NCI-H1105 treated with DMSO at 0.1 percent for 48 hours (cell line): ENCODE measurements at regions not wholly inside any gene's neighbourhood (a gene's known extent, or its start where the extent isn't known, plus 50 kb on each side); places are given as distances from the start of the nearest gene placed in this dataset.
"Not testable (repeated sequence)": the region's sequence is repeated elsewhere in the genome, so short reads cannot be mapped to it uniquely, and the experiment has no call there.

Experiments
- DNase-seq: peaks from one replicate; lab custom pipeline; 2025; lab: John Stamatoyannopoulos, UW

DNA sequence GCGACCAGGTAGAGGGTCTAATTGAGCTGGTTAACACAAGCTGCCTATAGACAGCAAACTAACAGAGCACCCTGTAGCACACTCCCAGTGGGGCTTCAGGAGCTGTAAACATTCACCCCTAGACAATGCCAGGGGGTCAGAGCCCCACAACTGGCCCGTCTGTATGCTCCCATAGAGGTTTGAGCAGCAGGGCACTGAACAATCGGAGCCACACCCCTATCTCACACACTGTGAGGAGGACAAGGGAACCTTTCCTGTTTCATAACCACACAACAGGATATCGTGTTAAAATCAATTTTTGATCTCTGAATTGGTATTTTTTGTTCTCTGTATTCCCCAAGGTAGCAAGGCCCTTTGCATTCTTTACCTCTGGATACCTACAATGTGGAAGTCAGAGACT lies 266.1 kb downstream of the SPRY2 start:
- DNase-seq = no peak

DNA sequence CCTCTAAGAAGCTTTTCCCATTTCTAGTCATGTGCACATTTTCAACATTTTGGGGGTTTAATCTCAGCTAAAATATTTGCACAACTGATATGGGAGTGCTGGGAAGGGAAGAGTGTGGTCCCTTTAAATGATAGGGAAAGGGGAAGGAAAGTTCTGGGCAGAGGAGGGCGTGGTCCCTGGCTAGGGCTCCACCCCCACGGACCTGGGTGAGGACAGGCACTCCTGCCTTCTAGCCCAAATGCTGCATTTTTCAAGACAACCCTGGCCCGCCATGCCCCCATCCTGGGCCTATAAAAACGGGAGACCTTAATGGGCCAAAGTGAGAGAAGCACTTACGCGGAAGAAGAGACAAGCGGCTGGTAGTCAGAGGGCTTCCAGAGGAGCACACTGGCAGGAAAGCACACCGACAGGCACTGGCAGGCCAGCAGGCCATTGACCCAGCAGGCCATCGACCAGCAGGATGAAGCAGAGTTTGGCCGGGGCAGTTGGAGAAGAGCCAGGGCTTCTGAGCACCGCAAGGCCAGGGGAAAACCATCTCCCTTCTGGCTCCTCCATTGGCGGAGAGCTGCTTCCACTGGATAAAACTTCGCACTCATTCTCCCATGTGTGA lies 266.7 kb downstream of the SPRY2 start:
- DNase-seq = no peak

DNA sequence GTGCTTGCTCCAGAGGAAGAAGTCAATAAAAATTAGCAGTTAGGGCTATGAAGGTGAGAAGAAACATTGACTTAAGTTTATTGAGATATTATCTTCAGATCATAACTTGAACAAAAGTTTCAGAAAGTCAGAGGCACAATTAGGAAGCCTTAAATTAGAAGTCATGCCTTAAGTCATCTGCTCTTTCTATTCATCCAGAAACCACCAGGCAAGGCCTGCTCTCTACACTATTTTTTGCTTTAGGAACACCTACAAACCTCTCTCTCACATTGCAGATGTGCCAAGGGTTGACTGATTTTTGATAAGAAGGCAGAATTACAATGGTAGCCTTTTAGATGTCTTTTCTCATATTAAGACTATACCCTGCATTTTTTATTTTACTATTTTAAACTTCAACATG lies 268.7 kb downstream of the SPRY2 start:
- no peak for DNase-seq

DNA sequence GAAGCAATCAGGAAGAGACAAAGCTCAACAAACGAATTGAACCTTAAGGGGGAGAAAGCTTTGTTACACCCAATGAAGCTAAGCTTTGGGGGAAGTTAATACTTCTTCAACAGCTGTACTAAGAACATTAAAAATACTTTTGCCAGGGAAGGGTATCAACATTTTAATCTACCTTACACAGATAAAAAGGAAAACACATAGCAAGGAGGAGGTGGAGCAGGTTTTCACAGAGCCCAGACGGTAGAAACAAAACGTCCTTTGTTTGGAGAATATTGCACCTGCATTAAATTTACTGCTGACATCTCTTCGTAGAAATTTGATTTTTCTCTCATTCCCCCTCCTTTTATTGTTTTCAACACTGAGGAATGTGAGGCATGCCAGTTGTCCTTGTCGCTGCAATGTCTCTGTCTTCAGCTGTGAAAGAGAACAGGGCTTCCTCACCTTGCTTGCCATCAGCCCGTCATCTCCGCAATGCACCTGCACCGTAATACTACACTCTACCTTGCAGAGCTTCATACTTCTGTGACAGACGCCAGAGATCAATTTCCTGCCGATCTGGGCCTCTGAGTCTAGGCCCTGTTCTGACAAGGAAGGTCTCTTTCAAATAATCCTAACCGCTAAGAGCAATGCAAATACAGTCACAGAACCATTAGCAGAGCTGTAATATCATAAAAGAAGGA lies 270.8 kb downstream of the SPRY2 start:
- no peak for DNase-seq

DNA sequence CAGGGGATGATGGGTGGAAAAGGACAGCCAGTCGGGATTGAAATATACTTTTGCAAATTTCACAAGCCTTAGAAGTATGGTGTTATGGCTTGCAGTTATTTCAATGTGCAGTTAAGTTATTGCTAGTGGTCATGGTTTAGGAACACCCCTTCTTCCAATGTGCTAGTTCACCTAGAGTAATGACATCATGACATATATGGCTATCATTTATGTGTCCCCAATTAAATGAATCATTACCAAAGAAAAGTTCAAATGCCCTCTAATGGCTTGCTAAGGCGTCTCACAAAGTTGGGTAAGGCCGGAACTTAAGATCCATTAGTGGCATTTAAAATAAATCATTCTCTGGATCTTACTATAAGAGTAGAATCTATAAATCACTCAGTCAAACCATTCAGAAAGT lies 271.6 kb downstream of the SPRY2 start:
- no peak for DNase-seq

DNA sequence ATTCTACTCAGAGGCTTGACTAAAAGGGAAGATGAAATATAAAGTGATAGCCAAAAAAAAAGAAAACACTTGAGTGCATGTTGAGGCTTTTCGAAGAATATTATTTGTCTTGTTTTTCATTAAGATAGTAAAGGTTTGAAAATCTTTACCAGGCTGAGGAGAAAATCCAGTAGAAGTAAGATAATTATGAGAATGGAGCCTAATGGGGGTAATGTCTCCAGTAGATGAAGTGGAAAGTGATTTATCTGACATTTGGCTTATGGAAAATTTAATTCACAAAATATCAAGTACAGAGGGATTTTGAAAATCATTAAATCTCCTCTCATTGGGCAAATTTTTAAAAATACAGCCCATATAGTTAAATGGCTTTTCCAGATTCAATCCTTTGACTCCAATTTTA lies 274.9 kb downstream of the SPRY2 start:
- no peak for DNase-seq

DNA sequence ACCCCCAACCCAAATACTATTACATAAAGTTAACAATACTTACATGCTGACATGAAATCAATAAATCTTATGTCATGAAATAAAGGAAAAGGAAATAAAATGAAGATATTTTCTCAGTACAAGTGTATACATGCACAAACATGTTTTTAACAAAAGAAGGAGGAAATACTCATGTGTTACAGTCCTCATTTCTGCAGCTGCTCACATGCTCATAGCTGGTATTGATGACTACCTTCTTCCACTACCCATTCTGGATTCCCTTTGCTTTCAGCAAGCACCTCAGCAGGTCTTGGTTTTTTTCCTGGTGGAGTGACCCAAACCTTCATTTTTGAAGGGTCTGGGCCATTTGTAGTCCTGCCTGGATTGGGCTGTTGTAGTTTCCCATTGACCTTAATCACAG lies 278.5 kb downstream of the SPRY2 start:
- not testable (repeated sequence) for DNase-seq

DNA sequence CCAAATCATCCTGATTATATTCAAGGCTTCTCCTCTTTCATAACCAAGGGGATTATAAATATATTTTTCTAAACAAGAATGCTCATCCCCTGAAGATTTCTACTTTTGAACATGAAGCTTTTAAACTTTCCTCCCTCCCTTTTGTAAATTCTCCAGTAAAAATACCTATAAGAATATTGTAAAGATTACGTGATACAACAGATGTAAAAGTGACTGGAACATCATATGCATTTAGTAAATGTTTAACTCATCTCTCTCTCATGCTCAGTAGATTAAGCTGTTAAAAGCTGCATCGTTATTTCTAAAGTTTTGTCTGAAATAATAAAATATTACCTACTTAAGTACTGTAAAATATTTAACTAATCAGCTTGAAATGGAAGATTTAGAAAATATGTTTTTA lies 281.1 kb downstream of the SPRY2 start:
- no peak for DNase-seq

DNA sequence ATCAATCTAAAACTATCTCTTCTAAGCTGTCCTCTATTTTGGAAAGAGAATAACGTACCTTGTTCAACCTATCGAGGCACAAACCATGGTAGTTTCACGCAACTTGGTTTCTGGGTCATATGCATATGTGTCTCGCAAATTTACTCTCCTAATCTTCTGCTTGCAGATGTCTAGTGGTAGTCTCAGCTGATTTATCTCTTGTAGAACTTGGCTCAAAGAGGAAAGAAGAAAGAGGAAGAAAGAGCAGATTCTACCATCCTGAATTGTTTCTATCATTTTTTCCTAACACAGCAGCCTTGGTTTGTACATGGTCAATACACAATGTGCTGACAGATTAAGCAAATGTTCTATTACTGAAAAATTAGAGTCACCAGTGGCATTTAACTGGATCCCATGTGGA lies 282.3 kb downstream of the SPRY2 start:
- no peak for DNase-seq

DNA sequence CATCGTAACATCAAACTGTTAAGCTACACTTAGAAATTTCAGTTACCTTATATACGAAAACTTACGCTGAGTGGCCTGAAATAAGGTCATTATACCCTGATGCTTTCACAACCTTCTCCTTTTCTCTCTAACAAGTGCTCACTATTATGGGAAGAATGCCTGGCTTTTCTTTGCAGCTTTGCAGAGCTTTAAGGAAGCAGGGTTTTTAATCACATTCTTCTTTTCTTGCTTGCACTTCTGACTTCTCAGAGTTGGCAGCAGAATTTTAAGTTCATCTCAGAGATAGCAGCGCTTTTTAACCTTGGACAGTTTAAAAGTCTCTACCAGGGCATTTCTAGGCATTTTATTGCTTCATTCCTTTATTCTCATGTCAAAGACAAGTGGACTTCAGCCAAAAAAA lies 285.1 kb downstream of the SPRY2 start:
- no peak for DNase-seq

DNA sequence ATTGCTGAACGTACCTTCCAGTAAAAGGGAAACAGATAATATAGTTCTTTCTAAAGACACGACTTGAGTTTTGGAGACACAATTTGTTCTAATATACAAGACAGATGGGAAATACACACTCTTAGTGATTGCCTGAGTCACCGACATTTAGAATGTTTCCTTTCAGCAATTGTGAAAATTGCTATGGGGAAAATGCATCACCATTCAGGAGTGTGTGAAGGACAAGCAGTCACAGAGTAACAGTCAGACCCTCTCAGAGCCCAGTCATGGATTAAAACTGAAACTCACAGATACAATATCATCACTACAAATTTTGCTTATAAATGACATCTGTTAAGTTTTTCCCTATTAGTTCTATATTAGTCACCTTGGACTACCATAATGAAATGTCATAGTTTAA lies 286.1 kb downstream of the SPRY2 start:
- DNase-seq = no peak

DNA sequence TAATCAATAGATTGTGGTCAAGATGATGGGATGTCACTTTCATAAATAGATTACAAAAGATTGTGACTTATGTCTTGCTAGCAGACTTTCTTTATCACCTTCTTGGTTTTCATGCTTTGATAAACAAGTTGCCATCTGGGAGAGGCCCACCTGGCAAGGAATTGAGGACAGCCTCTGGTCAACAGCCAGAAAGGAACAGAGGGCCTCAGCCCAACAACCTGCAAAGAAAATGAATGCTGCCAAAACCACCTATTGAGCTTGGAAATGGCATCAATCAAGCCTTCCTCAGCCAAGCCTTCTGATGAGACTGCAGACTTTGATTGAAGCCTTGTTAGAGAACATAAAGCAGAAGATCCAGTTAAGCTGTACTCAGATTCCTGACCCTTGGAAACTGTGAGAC lies 288.6 kb downstream of the SPRY2 start:
- no peak for DNase-seq

DNA sequence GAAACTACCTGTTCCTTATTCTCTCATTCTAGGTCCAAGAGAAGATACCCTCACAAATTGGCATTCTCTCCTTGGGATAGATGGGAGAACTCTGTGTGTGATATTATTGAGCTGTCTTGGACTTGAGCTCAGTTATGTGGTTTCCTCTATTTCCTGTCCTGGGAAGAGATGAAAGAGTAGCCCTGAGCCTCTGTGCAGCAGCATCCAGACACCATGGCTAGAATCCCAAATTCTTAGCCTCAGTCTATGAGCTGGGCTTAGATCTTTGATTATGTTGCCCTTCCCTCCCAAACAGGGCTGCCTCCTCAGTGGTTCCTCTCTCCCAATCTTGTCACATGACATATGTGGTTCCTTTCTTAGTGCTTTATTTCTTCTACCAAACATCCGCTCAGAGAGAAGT lies 290.7 kb downstream of the SPRY2 start:
- DNase-seq = no peak

DNA sequence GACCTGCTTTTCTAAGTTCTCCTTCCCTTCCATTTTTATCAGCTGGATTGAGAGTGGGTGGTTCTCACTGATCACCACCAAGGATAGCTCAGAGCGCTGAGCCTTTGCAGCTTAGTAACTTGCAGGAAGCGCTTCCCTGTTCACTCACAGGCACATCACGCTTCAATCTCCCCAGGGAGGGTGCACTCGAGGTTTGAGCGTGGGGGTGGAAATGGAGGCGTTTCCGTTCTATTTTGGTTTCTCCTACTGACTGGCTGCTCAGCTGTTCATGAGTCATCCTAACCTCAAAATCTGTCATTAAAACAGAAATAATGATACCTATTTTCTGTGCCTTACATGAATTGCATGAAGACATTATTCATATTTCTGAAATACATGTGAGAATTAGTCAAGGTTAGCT lies 292.1 kb downstream of the SPRY2 start:
- no peak for DNase-seq

DNA sequence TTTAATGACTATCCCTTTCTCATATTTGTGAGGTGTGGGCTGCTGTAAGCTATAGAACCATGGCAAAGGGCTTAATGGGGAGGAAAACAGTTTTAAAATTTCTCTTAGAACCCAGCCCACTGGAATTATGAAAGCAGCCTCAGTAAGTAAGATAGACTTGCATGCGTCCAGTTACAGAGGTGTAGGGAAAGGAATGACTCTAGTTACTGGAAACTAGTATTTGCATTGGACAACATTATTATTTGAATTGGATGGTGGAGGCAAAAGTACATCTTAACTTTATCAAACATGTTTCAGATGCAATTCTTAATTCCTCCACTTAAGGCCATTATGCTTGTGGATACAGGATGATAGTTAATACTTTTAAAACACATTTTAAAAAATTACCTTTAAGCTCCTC lies 292.9 kb downstream of the SPRY2 start:
- no peak for DNase-seq

DNA sequence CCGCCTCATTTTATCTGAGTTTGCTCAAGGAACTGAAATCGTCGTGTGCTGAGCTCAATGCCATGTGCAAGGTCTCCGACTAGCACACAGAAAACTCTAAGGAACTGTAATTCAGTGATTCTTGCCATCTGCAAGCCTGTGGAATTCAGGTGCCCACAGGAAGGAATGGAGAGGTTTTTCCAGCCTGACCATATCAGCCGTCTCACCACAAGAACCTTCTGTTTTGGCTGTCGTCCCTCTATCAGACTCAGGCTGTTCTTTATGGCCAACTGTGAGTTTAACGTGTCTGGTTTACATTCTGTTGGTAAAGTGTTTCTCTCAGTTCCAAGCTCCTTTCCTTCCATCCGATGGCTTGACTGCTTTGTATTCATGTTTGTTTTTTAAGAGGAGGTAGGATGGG lies 293.5 kb downstream of the SPRY2 start:
- DNase-seq = no peak

DNA sequence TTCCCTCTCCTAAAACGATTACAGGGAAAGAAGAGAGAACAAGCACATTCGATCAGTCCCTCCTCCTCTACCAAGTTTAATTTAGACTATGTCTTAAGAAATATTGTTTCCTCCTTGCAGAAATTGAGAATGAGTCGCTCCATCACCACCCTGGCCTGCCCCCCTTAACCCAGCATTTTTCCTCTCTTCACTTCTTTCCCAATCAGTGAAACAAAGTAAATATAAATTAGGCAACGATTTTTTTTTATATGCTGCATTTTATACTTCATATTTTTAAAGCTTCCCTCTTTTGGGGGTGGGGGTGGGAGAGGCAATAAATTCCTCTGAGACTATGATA lies 300.0 kb downstream of the SPRY2 start:
- DNase-seq = no peak

DNA sequence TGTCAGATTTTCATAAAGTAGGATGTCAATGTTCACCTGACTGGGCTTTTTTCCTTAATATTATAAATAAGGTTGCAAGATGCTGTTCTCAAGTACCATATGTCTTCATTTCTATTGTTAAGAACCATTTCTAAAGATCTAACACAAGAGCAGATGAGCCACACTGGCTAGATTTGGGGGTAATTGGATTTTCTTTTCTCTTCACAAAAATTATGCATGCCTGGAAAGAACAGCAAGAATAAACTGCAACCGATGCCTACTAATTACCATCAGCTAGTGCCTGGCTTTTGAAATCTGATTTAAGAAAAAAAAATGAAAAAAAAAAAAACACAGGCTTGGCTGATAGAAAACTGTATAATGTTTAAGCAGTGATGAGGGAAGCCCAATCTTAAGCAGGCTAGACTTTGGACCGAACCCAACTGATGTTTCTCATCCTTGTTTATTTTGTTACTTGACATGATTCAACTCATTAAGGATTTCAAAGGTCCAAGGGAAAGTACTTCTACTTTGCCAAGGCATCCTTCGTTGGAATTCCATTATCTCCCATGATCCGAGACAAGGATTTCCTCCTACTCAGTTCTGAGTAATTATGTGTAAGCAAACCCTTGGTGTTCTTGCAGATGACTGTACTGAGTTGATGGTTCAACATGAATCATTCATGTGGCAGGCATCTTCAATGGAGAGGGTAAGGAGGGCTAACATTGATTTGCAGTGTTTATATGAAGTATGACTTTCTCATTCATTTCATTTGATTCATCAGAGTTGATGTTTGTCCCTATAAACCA lies 300.5 kb downstream of the SPRY2 start:
- no peak for DNase-seq

DNA sequence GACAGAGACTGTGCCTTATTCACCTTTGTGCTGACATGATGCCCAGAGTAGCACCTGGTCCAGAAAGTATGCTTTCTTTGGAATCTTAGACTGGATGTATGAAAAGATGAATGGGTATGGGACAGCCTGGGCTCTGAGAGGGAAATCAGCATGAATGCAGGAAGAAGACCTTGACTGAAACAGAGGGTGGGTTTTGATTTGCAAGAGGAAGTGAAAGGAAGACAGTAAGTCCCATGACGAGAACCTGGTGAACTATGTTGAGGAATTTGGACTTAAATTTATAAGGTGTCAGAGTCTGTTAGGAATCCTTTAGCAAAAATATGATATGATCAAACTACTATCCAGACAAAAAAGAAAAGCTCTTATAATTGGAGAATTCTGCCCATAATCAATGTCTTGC lies 301.9 kb downstream of the SPRY2 start:
- DNase-seq = no peak

DNA sequence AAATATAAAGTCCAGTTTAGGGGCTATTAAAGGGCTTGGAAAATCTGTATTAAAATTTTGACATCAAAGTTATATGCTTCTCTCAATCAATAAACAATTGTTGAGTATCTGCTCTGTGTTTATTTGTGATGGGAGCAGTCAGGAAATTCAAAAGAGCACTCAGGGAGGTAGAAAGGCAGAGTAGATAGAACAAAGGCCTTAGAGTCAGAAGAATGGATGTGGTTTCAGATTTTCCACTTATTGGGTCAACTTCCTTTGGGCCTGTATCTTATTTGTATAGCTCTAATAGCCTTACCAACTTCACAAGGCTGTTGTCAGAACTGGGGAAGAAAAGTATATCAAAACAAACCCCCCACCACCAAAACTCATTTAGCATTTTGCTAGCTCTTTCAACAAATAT lies 302.6 kb downstream of the SPRY2 start:
- DNase-seq = no peak

DNA sequence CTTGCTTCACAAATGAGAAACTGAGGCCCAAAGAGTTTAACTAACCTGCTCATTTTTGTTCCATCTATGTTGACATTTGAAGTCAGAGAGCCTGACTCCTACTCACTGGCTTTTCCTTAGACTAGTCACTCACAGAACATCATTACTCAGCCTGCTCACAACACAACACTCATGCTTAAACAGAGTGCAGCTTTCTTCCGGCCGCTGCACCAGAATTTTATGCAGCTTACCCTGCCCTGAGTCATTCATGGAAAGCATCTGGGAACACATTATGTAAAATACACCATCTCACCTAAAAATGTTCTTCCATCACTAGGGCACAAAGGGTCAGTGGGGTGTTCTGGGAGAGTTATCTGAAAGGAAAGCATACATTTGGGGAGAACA lies 303.4 kb downstream of the SPRY2 start:
- no peak for DNase-seq

DNA sequence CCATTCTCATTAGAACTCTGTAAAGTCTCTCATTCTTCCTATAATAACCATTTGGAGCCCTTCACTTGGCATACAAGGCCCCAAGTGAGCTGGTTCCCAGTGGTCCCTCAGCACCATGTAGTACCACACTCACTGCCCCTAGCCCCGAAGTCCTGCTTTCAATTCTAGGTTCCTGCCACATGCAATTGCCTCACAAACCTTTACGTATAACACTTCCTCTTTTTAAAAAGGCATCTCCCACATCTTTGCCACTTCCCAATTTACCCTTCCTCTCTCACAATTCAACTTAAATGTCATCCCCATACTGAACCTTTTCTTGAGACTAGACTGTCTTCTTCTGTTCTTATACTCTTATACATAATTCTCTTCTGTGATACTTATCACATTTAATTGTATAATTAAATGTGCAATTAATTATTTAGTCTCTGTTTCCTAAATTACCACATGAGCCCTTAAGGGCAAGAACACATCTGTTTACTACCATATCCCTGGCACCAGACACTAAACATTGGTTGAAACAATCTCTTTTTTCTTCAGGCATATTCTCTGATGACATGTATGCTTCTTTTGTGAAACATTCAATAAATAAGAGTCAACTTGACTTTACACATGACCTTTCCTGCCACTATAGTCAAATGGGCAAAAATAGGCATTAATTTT lies 304.0 kb downstream of the SPRY2 start:
- DNase-seq = no peak

DNA sequence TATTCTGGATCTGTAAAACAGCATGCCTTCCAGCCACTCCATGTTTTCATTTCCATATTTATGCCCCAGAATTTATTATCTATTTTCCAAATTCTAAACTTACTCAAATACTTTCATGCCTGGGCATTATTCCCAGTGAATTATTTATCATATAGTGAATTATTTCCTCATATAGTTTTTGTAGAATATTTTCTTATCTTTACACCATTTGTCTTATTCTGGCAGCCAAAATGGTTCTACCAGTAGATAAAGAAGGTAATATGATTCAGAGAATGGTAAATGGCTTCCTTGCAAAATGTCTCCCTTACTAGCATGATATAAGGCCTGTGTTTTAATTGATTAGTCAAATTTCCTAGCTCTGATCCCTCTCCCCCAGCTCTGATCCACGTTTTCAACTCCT lies 305.8 kb downstream of the SPRY2 start:
- no peak for DNase-seq
